Heart right ventricle (tissue), 16 donors: ENCODE measurements at regions not wholly inside any gene's neighbourhood (a gene's known extent, or its start where the extent isn't known, plus 50 kb on each side); places are given as distances from the start of the nearest gene placed in this dataset.

Experiments
- ATAC-seq, 8 donors: fragments of 200-7000 bp; cut with Tn5 transposase; one replicate each; pipeline ENCODE4 v1.9.1; 2020; ENCODE audit warnings: mild to moderate bottlenecking in 8 of 8, moderate library complexity in 8 of 8, moderate number of reproducible peaks in 1 of 8
- DNase-seq, 2 donors: peaks; one replicate each; pipeline ENCODE4 v3.0.0-alpha.2; 2020
- H3K27ac ChIP-seq, 10 donors: fragments of 200-600 bp; sonication (generic) in 2 of 10; one replicate each; pipeline versions ENCODE4 v1.5.0 to v1.8.0; 2020 to 2022; ENCODE audit warnings: mild to moderate bottlenecking in 3 of 10
- H3K27me3 ChIP-seq, 7 donors: fragments of 200-600 bp; one replicate each; pipeline ENCODE4 v1.8.0; 2021 to 2022; ENCODE audit warnings: mild to moderate bottlenecking in 2 of 7
- H3K36me3 ChIP-seq, 9 donors: fragments of 200-600 bp; sonication (generic) in 1 of 9; one replicate each; pipeline versions ENCODE4 v1.5.0 to v1.8.0; 2020 to 2022; ENCODE audit warnings: mild to moderate bottlenecking in 2 of 9
- H3K4me1 ChIP-seq, 9 donors: fragments of 200-600 bp; sonication (generic) in 1 of 9; one replicate each; pipeline versions ENCODE4 v1.5.0 to v1.8.0; 2020 to 2022; ENCODE audit warnings: mild to moderate bottlenecking in 4 of 9
- H3K4me3 ChIP-seq, 10 donors: fragments of 200-600 bp; sonication (generic) in 2 of 10; one replicate each; pipeline versions ENCODE4 v1.5.0 to v1.8.0; 2020 to 2022; ENCODE audit warnings: mild to moderate bottlenecking in 7 of 10, moderate library complexity in 2 of 10
- H3K9me3 ChIP-seq, 11 donors: fragments of 200-600 bp in 10 of 11; sonication (generic) in 2 of 11; one replicate each; pipeline versions ENCODE4 v1.5.0 to v1.8.0; 2013 to 2022; ENCODE audit warnings: mild to moderate bottlenecking in 2 of 11, control low read depth in 1 of 11, moderate library complexity in 1 of 11
- CTCF ChIP-seq, 9 donors: fragments of 200-600 bp; sonication (generic) in 2 of 9; IDR thresholded peaks; one replicate each; pipeline versions ENCODE4 v1.5.0 to v1.8.0; 2021 to 2022; ENCODE audit warnings: antibody characterized with exemption in 9 of 9, mild to moderate bottlenecking in 5 of 9, moderate library complexity in 1 of 9
- WGBS, 2 donors: extraction: QIAGEN DNeasy Blood & Tissue Kit; methylation state at CpG; one replicate each; pipeline ENCODE4 v1.1.7; 2013; ENCODE audit warnings: inconsistent platforms in 1 of 2; 5-methylcytosine and 5-hydroxymethylcytosine counted together
- intact Hi-C, 10 donors: fragments of 100-400 bp; cut with DNase I; formaldehyde crosslinking; loops; one replicate each; pipeline versions ENCODE4 v1.11.1 to v1.14.2; 2022
- donor health status: Arrhythmogenic right ventricular cardiomyopathy.
- donor health status: ischemic (EF 13 %, LVEDD 7.1; RV severe dilation, severe dysfunction).
- donor health status: healthy with polysubstance abuse.
- donor health status: DM: no; HTN: yes; CAD: no.
- donor health status: DM: no; HTN: no; CAD: no.
- donor health status: ischemic (EF 25% LVEDD 6.9; RV normal size, moderate dysfunction).
- donor health status: ischemic (EF 25% LVEDD 5.7; RV mildly dilated, moderate dysfunction).
- donor health status: healthy.
- donor health status: DM: yes; HTN: yes; CAD: no.
- donor health status: Ischemic cardiomyopathy.
- donor health status: ischemic (EF 35%, LVEDD 5.7; RV mildly dilated, moderate dysfunction).
- donor health status: nonischemic (EF 11% LVEDD 7.7; RV severe dilation, severe dysfunction).
- donor health status: DM: yes; HTN: yes; CAD: no.
- donor health status: PGD.
- donor health status: ischemic (EF 29% LVEDD 5.4; RV normal size, mild dysfunction).
- donor health status: nonischemic (EF 23%, LVEDD 6.1; RV moderate dilation, normal function).

- intact Hi-C loops, result no loop called here
- DNase-seq (no peak), ATAC-seq (no peak)
- WGBS, 2 donors, result 68 to 76% methylated on average over 1 of the region's 1 CpG
- peaks cover 0 to 14% (median 0%) of the 10 kb centered on the region in 9 donors for H3K36me3 ChIP-seq
- H3K9me3 ChIP-seq, result no peaks in the 10 kb centered on the region
- TF ChIP-seq CTCF (IDR thresholded peaks at IDR 0.05), result no peak
- no peak overlapping the region for H3K27ac ChIP-seq
- H3K27me3 ChIP-seq, result no peaks in the 10 kb centered on the region
- peaks cover 0 to 12% (median 0%) of the 10 kb centered on the region in 9 donors for H3K4me1 ChIP-seq
- no peak overlapping the region for H3K4me3 ChIP-seq
Observed at GRCh38 chr9:109941771-109942170, 161.8 kb downstream of the PALM2AKAP2 start.

- no peak overlapping the region for H3K27ac ChIP-seq
- H3K9me3 ChIP-seq, result no peaks in the 10 kb centered on the region
- intact Hi-C loops, result no loop called here
- TF ChIP-seq CTCF (IDR thresholded peaks at IDR 0.05), result no peak
- no peak overlapping the region for H3K4me3 ChIP-seq
- no peaks in the 10 kb centered on the region for H3K27me3 ChIP-seq
- DNase-seq (no peak), ATAC-seq (no peak)
- peaks cover 0 to 14% (median 0%) of the 10 kb centered on the region in 9 donors for H3K36me3 ChIP-seq
- 94 to 100% methylated on average over 1 of the region's 1 CpG for WGBS, 2 donors
- H3K4me1 ChIP-seq, result peaks cover 0 to 11% (median 0%) of the 10 kb centered on the region in 9 donors
Observed at GRCh38 chr9:109945573-109945972, 165.6 kb downstream of the PALM2AKAP2 start.

GRCh38 chr9:109948453-109948852 lies 168.5 kb downstream of the PALM2AKAP2 start:
- no peaks in the 10 kb centered on the region for H3K27me3 ChIP-seq
- no peak for ATAC-seq
- DNase-seq, result no peak
- H3K4me3 ChIP-seq, result no peak overlapping the region
- peaks cover 0 to 4% (median 0%) of the 10 kb centered on the region in 9 donors for H3K36me3 ChIP-seq
- H3K27ac ChIP-seq, result no peak overlapping the region
- intact Hi-C loops, result no loop called here
- H3K9me3 ChIP-seq, result no peaks in the 10 kb centered on the region
- WGBS, 2 donors, result 95% methylated on average over 1 of the region's 1 CpG
- H3K4me1 ChIP-seq, result no peaks in the 10 kb centered on the region
- TF ChIP-seq CTCF (IDR thresholded peaks at IDR 0.05), result no peak

GRCh38 chr9:109950710-109951443 lies 170.9 kb downstream of the PALM2AKAP2 start:
- Histone ChIP-seq H3K9me3 (no peaks in the 10 kb centered on the region), H3K27ac (no peak overlapping the region), H3K27me3 (no peaks in the 10 kb centered on the region), H3K36me3 (no peaks in the 10 kb centered on the region), H3K4me1 (peaks cover 0 to 6% (median 0%) of the 10 kb centered on the region in 9 donors), H3K4me3 (no peak overlapping the region)
- intact Hi-C loops, result no loop called here
- no peak for DNase-seq
- WGBS, 2 donors, result 78 to 84% methylated on average over 7 of the region's 7 CpGs
- peak in 1 of 8 donors; percentile 39 for ATAC-seq
- TF ChIP-seq CTCF (IDR thresholded peaks at IDR 0.05), result no peak
